HCT116 (cell line): ENCODE measurements at regions not wholly inside any gene's neighbourhood (a gene's known extent, or its start where the extent isn't known, plus 50 kb on each side); places are given as distances from the start of the nearest gene placed in this dataset.

Experiments
- CEBPB ChIP-seq: IDR thresholded peaks from 2 replicates; pipeline ENCODE4 v1.6.1; 2012; ENCODE audit warnings: low read depth
- CTCF ChIP-seq, 3 experiments: fragments of 200-600 bp in 1 of 3; sonication (generic) in 1 of 3; IDR thresholded peaks in 2 of 3; conservative IDR thresholded peaks in 1 of 3; 2 replicates each; pipeline ENCODE4 v1.5.1; 2012 to 2017; ENCODE audit warnings: low read depth in 2 of 3, low read length in 2 of 3, antibody characterized with exemption in 1 of 3, borderline replicate concordance in 1 of 3, control low read depth in 1 of 3, mild to moderate bottlenecking in 1 of 3, mixed read lengths in 1 of 3, mixed run types in 1 of 3, moderate library complexity in 1 of 3; ENCODE audit not compliant: insufficient read depth in 1 of 3
- EZH2 ChIP-seq: fragments of 200-600 bp; sonication (generic); IDR thresholded peaks from 2 replicates; pipeline ENCODE4 v1.6.1; 2017; ENCODE audit warnings: antibody characterized with exemption, mixed run types
- JUND ChIP-seq: IDR thresholded peaks from 2 replicates; pipeline ENCODE4 v1.6.1; 2012
- POLR2A ChIP-seq: IDR thresholded peaks from 2 replicates; pipeline ENCODE4 v1.7.0; 2011; ENCODE audit warnings: borderline replicate concordance; ENCODE audit not compliant: insufficient read depth, insufficient read length; ENCODE audit errors: extremely low read depth
- RAD21 ChIP-seq: IDR thresholded peaks from 2 replicates; pipeline ENCODE4 v1.6.1; 2012; ENCODE audit warnings: low read depth, mild to moderate bottlenecking
- SRF ChIP-seq: IDR thresholded peaks from 2 replicates; pipeline ENCODE4 v1.6.1; 2012; ENCODE audit warnings: low read depth
- YY1 ChIP-seq: IDR thresholded peaks from 2 replicates; pipeline ENCODE4 v1.6.1; 2011; ENCODE audit warnings: low read length, low read depth, moderate library complexity, mild to moderate bottlenecking; ENCODE audit not compliant: insufficient replicate concordance; ENCODE audit errors: extremely low read depth
- ZBTB33 ChIP-seq: IDR thresholded peaks from 2 replicates; pipeline ENCODE4 v1.6.1; 2011; ENCODE audit warnings: mild to moderate bottlenecking, low read length, moderate library complexity; ENCODE audit not compliant: insufficient replicate concordance; ENCODE audit errors: extremely low read depth
- ZFX ChIP-seq: fragments of 450-650 bp; IDR thresholded peaks from 2 replicates; pipeline ENCODE4 v1.6.1; 2017
- ZNF274 ChIP-seq: fragments of 200-500 bp; sonication (Bioruptor generic); IDR thresholded peaks from 2 replicates; pipeline ENCODE4 v1.6.1; 2014; ENCODE audit warnings: mild to moderate bottlenecking, low read depth, low read length, inconsistent platforms

GRCh38 chr2:51322613-51323012 is 290.7 kb upstream of the NRXN1 start:
- TF ChIP-seq CEBPB (no peak), ZNF274 (no peak), YY1 (no peak), CTCF (IDR thresholded peaks at IDR 0.05 in 2 of 3, conservative IDR thresholded peaks at IDR 0.05 in 1 of 3; ENCODE audit: borderline replicate concordance in 1 of 3, insufficient read depth in 1 of 3, low read depth in 2 of 3, low read length in 2 of 3) (no peak), ZFX (no peak), POLR2A (no peak), EZH2 (no peak), RAD21 (no peak), ZBTB33 (no peak), SRF (no peak), JUND (no peak)
